T-helper 2 cell treated with Interferon-gamma antibody and Interleukin-4, amounts not matched to agents 5 μg/mL and 100 μg/mL, for 36 hours (primary cell): ENCODE measurements at regions not wholly inside any gene's neighbourhood (a gene's known extent, or its start where the extent isn't known, plus 50 kb on each side); places are given as distances from the start of the nearest gene placed in this dataset.

Experiments
- DNase-seq: peaks from one replicate; pipeline ENCODE4 v3.0.0; 2021; ENCODE audit warnings: low spot score
- H3K27ac Mint-ChIP-seq: one replicate; pipeline ENCODE4 v1.8.0; 2021; ENCODE audit warnings: mild to moderate bottlenecking, mixed read lengths
- H3K27me3 Mint-ChIP-seq: one replicate; pipeline ENCODE4 v1.8.0; 2021; ENCODE audit warnings: low read depth, mixed read lengths
- H3K36me3 Mint-ChIP-seq: one replicate; pipeline ENCODE4 v1.8.0; 2021; ENCODE audit warnings: low read depth, mixed read lengths
- H3K4me1 Mint-ChIP-seq: one replicate; pipeline ENCODE4 v1.8.0; 2021; ENCODE audit warnings: low read depth, mixed read lengths
- H3K4me3 Mint-ChIP-seq: one replicate; pipeline ENCODE4 v1.8.0; 2022; ENCODE audit warnings: mild to moderate bottlenecking, moderate library complexity, mixed read lengths
- H3K9me3 Mint-ChIP-seq: one replicate; pipeline ENCODE4 v1.8.0; 2021; ENCODE audit warnings: mixed read lengths

GRCh38 chr2:33812707-33813106, 213.6 kb upstream of the FAM98A start:
- no peaks in the 10 kb centered on the region for H3K36me3 Mint-ChIP-seq
- H3K4me1 Mint-ChIP-seq = no peaks in the 10 kb centered on the region
- no peak for DNase-seq
- no peak overlapping the region for H3K4me3 Mint-ChIP-seq
- H3K27me3 Mint-ChIP-seq = no peaks in the 10 kb centered on the region
- H3K27ac Mint-ChIP-seq = no peak overlapping the region
- no peaks in the 10 kb centered on the region for H3K9me3 Mint-ChIP-seq

DNA sequence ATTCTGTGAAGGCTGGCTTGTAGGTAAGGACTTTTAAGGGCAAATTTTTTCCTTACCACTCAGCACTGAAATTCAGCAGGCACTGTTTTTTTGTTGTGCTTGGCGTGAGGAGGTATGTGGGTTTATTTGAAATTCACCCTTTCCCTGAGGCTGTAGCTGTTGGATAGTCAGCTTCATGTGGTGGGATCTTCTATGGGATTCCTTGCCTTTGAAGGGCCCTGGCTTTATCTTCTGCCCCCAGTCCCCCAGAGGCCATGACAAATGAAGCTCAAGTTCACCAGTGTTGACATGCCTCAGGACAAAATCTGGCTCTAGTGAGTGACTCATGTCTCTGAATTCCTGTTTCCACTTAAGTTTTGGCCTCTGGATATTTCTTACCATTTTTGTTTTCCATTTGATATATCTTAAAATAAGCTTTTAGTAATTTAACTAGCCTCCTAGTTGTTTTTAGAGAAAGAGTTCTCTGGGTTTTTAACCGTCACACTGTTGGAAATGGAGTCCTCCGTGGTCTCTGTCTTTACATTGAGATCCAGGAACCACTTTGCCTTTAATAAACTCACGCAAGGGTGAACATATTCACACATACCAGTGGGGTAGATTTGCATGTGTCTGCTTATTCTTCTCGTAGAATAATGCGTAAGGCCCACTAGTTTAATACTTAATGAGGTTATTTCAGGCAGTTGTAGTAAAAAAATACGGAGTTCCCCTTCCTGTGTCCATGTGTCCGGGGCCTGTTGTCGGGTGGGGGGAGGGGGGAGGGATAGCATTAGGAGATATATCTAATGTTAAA, 211.1 kb upstream of the FAM98A start:
- no peaks in the 10 kb centered on the region for H3K27me3 Mint-ChIP-seq
- DNase-seq = no peak

DNA sequence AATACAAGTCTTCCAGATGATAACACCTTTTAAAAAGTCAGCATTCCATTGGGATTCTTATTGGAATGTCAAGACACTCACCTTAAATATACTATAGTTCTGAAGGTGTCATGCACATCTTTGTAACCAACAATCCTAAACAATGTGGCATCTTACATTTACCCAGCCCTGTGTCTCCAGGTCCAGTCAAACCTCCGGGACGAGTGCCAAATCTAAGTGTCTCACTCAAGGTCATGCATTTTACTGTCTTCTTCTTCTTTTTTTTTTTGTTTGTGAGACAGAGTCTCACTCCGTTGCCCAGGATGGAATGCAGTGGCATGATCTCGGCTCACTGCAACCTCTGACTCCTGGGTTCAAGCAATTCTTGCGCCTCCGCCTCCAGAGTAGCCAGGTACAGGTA, 206.9 kb upstream of the FAM98A start:
- no peak overlapping the region for H3K4me3 Mint-ChIP-seq
- no peaks in the 10 kb centered on the region for H3K36me3 Mint-ChIP-seq
- H3K4me1 Mint-ChIP-seq = no peaks in the 10 kb centered on the region
- H3K27me3 Mint-ChIP-seq = no peaks in the 10 kb centered on the region
- DNase-seq = no peak
- no peak overlapping the region for H3K27ac Mint-ChIP-seq
- H3K9me3 Mint-ChIP-seq = no peaks in the 10 kb centered on the region

More for the DNA sequence above, 211.1 kb upstream of the FAM98A start:
- Mint-ChIP-seq H3K9me3 (no peaks in the 10 kb centered on the region), H3K4me1 (no peaks in the 10 kb centered on the region), H3K36me3 (no peaks in the 10 kb centered on the region), H3K4me3 (no peak overlapping the region), H3K27ac (no peak overlapping the region)

GRCh38 chr2:33804155-33804554, 205.1 kb upstream of the FAM98A start:
- no peak overlapping the region for H3K4me3 Mint-ChIP-seq

DNA sequence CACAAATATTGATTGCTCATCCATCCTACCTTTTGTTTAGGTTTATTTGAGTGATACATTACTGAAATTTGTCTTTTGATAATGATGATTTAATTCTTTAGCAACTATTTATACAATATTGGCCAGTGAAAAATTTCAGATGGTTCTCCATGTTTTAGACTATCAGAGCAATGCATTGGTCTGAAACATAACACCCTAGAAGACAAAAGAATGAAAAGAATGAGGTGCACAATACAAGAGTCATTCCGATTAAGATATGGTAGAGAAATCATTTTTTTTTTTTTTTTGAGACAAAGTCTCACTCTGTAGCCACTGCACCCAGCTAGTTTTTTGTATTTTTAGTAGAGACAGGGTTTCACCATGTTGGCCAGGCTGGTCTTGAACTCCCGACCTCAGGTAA, 197.4 kb upstream of the FAM98A start:
- Mint-ChIP-seq H3K4me1 (no peaks in the 10 kb centered on the region), H3K27me3 (no peaks in the 10 kb centered on the region), H3K36me3 (no peaks in the 10 kb centered on the region), H3K27ac (no peak overlapping the region), H3K9me3 (no peaks in the 10 kb centered on the region), H3K4me3 (no peak overlapping the region)
- no peak for DNase-seq

More at GRCh38 chr2:33804155-33804554, 205.1 kb upstream of the FAM98A start:
- Mint-ChIP-seq H3K27me3 (no peaks in the 10 kb centered on the region), H3K36me3 (no peaks in the 10 kb centered on the region), H3K4me1 (no peaks in the 10 kb centered on the region), H3K9me3 (no peaks in the 10 kb centered on the region), H3K27ac (no peak overlapping the region)
- no peak for DNase-seq

- H3K27ac Mint-ChIP-seq = no peak overlapping the region
- DNase-seq = no peak
- no peaks in the 10 kb centered on the region for H3K27me3 Mint-ChIP-seq
- no peaks in the 10 kb centered on the region for H3K36me3 Mint-ChIP-seq
- no peaks in the 10 kb centered on the region for H3K9me3 Mint-ChIP-seq
- H3K4me1 Mint-ChIP-seq = no peaks in the 10 kb centered on the region
- H3K4me3 Mint-ChIP-seq = no peak overlapping the region
Observed at GRCh38 chr2:33791625-33792024, 192.5 kb upstream of the FAM98A start.

DNA sequence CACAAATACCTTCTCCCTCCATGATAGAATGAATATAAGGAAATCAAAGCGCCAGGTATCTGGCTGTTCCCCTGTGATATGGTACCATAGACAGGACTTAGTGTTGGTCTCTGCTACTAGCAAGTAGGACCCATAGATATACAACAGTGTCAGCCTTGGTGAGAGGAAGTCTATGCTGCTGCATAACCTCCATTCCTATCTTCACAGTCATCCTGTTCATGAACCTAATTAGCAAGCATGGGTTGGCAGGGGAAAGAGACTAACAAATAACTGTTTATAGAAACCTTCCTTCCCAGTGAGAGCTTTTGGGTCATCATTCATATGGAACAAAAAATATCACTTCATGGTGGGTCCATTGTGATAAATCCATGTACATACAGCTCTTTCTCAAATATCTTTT, 188.9 kb upstream of the FAM98A start:
- Mint-ChIP-seq H3K27me3 (no peaks in the 10 kb centered on the region), H3K27ac (no peak overlapping the region), H3K9me3 (no peaks in the 10 kb centered on the region), H3K4me3 (no peak overlapping the region), H3K4me1 (no peaks in the 10 kb centered on the region), H3K36me3 (no peaks in the 10 kb centered on the region)
- no peak for DNase-seq

- Mint-ChIP-seq H3K9me3 (no peaks in the 10 kb centered on the region), H3K4me1 (no peaks in the 10 kb centered on the region), H3K27me3 (no peaks in the 10 kb centered on the region), H3K27ac (no peak overlapping the region), H3K4me3 (no peak overlapping the region), H3K36me3 (no peaks in the 10 kb centered on the region)
- DNase-seq = no peak
Observed at GRCh38 chr2:33786881-33787280, 187.8 kb upstream of the FAM98A start.

DNA sequence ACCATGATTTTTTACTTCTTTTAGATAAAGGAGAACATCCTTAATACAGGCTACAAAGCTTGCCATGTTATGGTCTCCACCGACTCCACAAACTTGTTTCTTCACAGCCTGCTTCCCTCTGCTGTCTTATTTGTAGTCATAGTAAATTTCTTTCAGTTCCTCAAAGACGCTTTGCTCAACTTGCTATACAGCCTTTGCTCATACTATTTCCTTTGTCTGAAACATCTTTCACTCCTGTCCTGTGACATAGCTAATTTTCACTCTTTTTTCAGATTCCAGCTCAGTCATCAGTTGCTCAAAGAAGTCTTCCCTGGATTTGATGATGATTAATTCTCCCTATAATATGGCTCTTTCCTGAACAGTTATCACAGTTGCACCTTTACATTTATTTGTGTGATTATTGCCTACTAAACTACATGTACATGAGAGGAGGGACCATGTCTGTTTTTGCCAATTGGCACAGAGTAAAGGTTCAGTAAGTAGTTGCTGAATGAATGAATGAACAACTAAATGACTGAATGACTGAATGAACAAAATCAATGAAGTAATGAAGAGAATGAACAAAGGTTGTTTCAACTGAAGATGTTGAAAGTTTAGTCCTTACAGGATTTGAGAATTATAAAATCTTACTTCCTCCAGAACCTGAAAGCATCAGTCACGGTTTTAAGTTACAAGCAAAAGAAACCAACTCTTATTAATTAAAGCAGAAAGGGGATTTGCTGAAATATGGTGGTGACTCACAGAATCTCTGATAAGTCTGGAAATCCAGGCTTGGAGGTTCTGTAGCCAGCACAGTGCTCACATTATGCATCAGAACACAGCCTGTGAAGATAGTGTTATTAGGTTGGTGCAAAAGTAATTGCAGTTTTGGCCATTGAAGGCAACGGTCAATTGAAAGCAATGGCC, 186.4 kb upstream of the FAM98A start:
- Mint-ChIP-seq H3K27me3 (no peaks in the 10 kb centered on the region), H3K27ac (no peak overlapping the region), H3K4me1 (no peaks in the 10 kb centered on the region), H3K36me3 (no peaks in the 10 kb centered on the region), H3K9me3 (no peaks in the 10 kb centered on the region), H3K4me3 (no peak overlapping the region)
- DNase-seq = no peak

DNA sequence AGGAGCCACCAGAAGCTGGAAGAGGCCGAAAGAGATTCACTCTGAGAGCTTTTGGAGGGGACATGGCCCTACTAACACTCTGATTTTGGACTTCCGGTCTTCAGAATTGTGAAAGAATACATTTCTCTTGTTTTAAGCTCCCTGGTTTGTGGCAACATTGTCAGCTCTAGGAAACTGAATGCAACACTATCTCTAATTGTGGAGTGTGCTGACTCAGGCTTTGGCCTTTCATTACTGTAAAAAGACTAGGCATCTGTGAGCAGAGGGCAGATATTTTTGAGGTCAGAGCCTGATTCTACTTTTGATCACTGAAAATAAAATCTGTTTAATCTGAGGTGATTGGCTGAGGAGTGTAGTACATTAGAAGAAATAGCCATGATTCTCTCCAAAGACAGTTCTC, 185.4 kb upstream of the FAM98A start:
- H3K27me3 Mint-ChIP-seq = no peaks in the 10 kb centered on the region
- no peak overlapping the region for H3K4me3 Mint-ChIP-seq
- no peaks in the 10 kb centered on the region for H3K4me1 Mint-ChIP-seq
- H3K9me3 Mint-ChIP-seq = no peaks in the 10 kb centered on the region
- DNase-seq = no peak
- H3K36me3 Mint-ChIP-seq = no peaks in the 10 kb centered on the region
- no peak overlapping the region for H3K27ac Mint-ChIP-seq

DNA sequence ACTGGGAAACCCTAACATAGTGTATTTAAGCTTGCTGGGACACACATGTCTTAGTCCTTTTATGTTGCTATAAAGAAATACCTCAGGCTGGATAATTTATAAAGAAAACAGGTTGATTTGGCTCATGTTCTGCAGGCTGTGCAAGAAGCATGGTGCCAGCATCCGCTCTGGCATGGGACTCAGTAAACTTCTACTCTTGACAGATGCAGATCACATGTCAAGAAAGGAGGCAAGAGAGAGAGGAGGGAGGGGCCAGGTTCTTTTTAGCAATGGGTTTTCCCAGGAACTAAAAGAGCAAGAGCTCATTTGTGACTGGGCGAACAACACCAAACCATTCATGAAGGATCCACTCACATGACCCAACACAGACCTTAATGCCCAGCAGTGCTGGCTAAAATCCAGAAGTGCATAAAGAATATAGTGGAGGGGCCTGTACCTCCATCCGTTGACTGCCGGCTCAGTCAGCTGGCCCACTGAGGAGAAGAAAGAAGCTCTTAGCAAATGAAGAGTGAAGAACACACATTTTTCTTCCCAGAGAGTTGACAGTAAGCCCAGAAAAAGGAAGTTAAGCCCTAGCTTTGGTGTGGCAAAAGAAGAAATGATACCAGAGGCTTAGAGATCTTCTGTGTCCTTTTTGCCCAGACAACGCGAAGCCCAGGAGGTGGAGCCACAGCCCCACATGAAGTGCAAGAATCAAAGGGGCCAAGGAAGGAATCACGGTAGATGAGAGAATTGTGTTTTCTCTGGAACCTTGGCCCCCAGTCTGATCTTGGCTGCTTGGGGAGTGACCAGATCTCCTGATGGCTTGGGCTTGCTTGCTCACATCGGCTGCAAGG, 183.5 kb upstream of the FAM98A start:
- H3K4me1 Mint-ChIP-seq = no peaks in the 10 kb centered on the region
- no peak for DNase-seq
- no peaks in the 10 kb centered on the region for H3K27me3 Mint-ChIP-seq
- no peak overlapping the region for H3K4me3 Mint-ChIP-seq
- H3K36me3 Mint-ChIP-seq = no peaks in the 10 kb centered on the region
- H3K27ac Mint-ChIP-seq = no peak overlapping the region
- no peaks in the 10 kb centered on the region for H3K9me3 Mint-ChIP-seq

DNA sequence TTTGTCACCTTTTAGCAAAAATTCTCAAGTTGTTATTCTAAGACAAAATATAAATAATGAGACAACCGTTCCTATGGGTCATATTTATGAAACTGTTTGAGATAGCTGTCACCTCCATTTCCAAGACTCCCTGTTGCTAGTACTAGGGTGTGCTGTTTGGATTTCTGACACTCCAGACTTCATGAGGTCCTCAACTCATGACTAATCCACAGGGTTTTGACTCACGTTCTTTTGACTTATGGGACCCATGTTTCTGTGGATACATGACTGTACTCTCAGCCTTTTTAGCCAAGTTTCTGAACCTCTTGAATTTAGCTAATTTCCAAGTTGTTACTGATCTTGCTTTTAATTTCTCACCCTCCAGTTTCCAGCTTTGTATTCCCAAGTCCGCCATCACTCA, 178.7 kb upstream of the FAM98A start:
- no peaks in the 10 kb centered on the region for H3K9me3 Mint-ChIP-seq
- no peaks in the 10 kb centered on the region for H3K36me3 Mint-ChIP-seq
- no peak overlapping the region for H3K4me3 Mint-ChIP-seq
- no peak overlapping the region for H3K27ac Mint-ChIP-seq
- H3K4me1 Mint-ChIP-seq = no peaks in the 10 kb centered on the region
- DNase-seq = no peak
- no peaks in the 10 kb centered on the region for H3K27me3 Mint-ChIP-seq

- DNase-seq = no peak
- Mint-ChIP-seq H3K4me1 (no peaks in the 10 kb centered on the region), H3K27me3 (no peaks in the 10 kb centered on the region), H3K9me3 (no peaks in the 10 kb centered on the region), H3K27ac (no peak overlapping the region), H3K36me3 (no peaks in the 10 kb centered on the region), H3K4me3 (no peak overlapping the region)
Observed at GRCh38 chr2:33775306-33775705, 176.2 kb upstream of the FAM98A start.

- Mint-ChIP-seq H3K4me1 (no peaks in the 10 kb centered on the region), H3K4me3 (no peak overlapping the region), H3K9me3 (no peaks in the 10 kb centered on the region), H3K27me3 (no peaks in the 10 kb centered on the region), H3K27ac (no peak overlapping the region), H3K36me3 (no peaks in the 10 kb centered on the region)
- DNase-seq = no peak
Observed at GRCh38 chr2:33770023-33770422, 170.9 kb upstream of the FAM98A start.
